GM23248 (cell line): ENCODE measurements at regions not wholly inside any gene's neighbourhood (a gene's known extent, or its start where the extent isn't known, plus 50 kb on each side); places are given as distances from the start of the nearest gene placed in this dataset.

Experiments
- DNase-seq: peaks from one replicate; pipeline ENCODE4 v3.0.0-alpha.2; 2015
- H2AFZ ChIP-seq: fragments of 200-600 bp; sonication (generic); 2 replicates; pipeline ENCODE4 v1.6.1; 2016; ENCODE audit warnings: antibody characterized with exemption
- H3F3A ChIP-seq: fragments of 200-600 bp; sonication (generic); 2 replicates; pipeline ENCODE4 v1.6.1; 2016; ENCODE audit warnings: mild to moderate bottlenecking, antibody characterized with exemption, mixed run types; ENCODE audit not compliant: insufficient read depth
- H3K27ac ChIP-seq: fragments of 200-600 bp; sonication (generic); 2 replicates; pipeline ENCODE4 v1.5.1; 2016; ENCODE audit warnings: mild to moderate bottlenecking
- H3K27me3 ChIP-seq: fragments of 200-600 bp; sonication (generic); replicated peaks from 2 replicates; pipeline ENCODE4 v1.6.1; 2016; ENCODE audit warnings: mild to moderate bottlenecking; ENCODE audit not compliant: insufficient read depth
- H3K36me3 ChIP-seq: fragments of 200-600 bp; sonication (generic); 2 replicates; pipeline ENCODE4 v1.6.1; 2016; ENCODE audit warnings: low read depth, mild to moderate bottlenecking
- H3K4me1 ChIP-seq: fragments of 200-600 bp; sonication (generic); 2 replicates; pipeline ENCODE4 v1.6.1; 2016; ENCODE audit warnings: mild to moderate bottlenecking; ENCODE audit not compliant: insufficient read depth
- H3K4me2 ChIP-seq: fragments of 200-600 bp; sonication (generic); one replicate; pipeline ENCODE4 v1.6.1; 2016; ENCODE audit warnings: mild to moderate bottlenecking; ENCODE audit not compliant: unreplicated experiment
- H3K4me3 ChIP-seq: fragments of 200-600 bp; sonication (generic); 2 replicates; pipeline ENCODE4 v1.5.1; 2016; ENCODE audit warnings: mild to moderate bottlenecking
- H3K79me2 ChIP-seq: fragments of 200-600 bp; sonication (generic); 2 replicates; pipeline ENCODE4 v1.6.1; 2016; ENCODE audit warnings: mild to moderate bottlenecking; ENCODE audit not compliant: insufficient read depth
- H3K9ac ChIP-seq: fragments of 200-600 bp; sonication (generic); 2 replicates; pipeline ENCODE4 v1.6.1; 2016; ENCODE audit warnings: mild to moderate bottlenecking
- H3K9me2 ChIP-seq: fragments of 200-600 bp; sonication (generic); 2 replicates; pipeline ENCODE4 v1.6.1; 2016; ENCODE audit warnings: mixed run types, mild to moderate bottlenecking, moderate library complexity; ENCODE audit not compliant: insufficient read depth
- H3K9me3 ChIP-seq: fragments of 200-600 bp; sonication (generic); one replicate; pipeline ENCODE4 v1.6.1; 2017; ENCODE audit warnings: low read depth
- H4K20me1 ChIP-seq: fragments of 200-600 bp; sonication (generic); 2 replicates; pipeline ENCODE4 v1.6.0; 2016; ENCODE audit not compliant: insufficient read depth
- EZH2 ChIP-seq: fragments of 200-600 bp; sonication (generic); IDR thresholded peaks from 2 replicates; pipeline ENCODE4 v1.6.1; 2018; ENCODE audit warnings: antibody characterized with exemption, mild to moderate bottlenecking; ENCODE audit not compliant: insufficient read depth, poor library complexity, severe bottlenecking
- EZH2phosphoT487 ChIP-seq: fragments of 200-600 bp; sonication (generic); IDR thresholded peaks from 2 replicates; pipeline ENCODE4 v1.6.1; 2018; ENCODE audit warnings: antibody characterized with exemption, moderate library complexity, mild to moderate bottlenecking, low read depth; ENCODE audit not compliant: insufficient read depth
- WGBS, 2 experiments: methylation state at CpG; one replicate each; pipeline ENCODE4 v1.1.6; 2015 to 2017; ENCODE audit warnings: low lambda C conversion rate in 2 of 2, low coverage in 1 of 2; ENCODE audit errors: missing lambda C conversion rate in 2 of 2; 5-methylcytosine and 5-hydroxymethylcytosine counted together
- in situ Hi-C: fragments of 300-500 bp; cut with MboI; formaldehyde crosslinking; loops from 2 replicates; pipeline ENCODE4 v1.15.0; 2020

- no peaks in the 10 kb centered on the region for H4K20me1 ChIP-seq
- no peaks in the 10 kb centered on the region for H3K36me3 ChIP-seq
- no peaks in the 10 kb centered on the region for H3K9me3 ChIP-seq
- H3K4me1 ChIP-seq: no peaks in the 10 kb centered on the region
- H3K79me2 ChIP-seq: no peaks in the 10 kb centered on the region
- H3K4me2 ChIP-seq: no peak overlapping the region
- H3K9me2 ChIP-seq: no peaks in the 10 kb centered on the region
- no peak overlapping the region for H3K4me3 ChIP-seq
- 0 out of 2 replicates have a peak, but pooled peaks cover under 1% of the 10 kb centered on the region for H3F3A ChIP-seq
- H3K9ac ChIP-seq: no peak overlapping the region
- no peak overlapping the region for H2AFZ ChIP-seq
- 52 to 57% methylated on average over 2 of the region's 2 CpGs for WGBS, 2 experiments
- in situ Hi-C loops: no loop called here
- TF ChIP-seq EZH2phosphoT487 (no peak), EZH2 (no peak)
- no peaks in the 10 kb centered on the region; the same call in 1 of the 2 replicates for H3K27me3 ChIP-seq
- H3K27ac ChIP-seq: no peak overlapping the region
- DNase-seq: no peak
Measured at GRCh38 chr5:72654231-72654630, 147.0 kb upstream of the ZNF366 start.

GRCh38 chr5:72653586-72653985 is 146.4 kb upstream of the ZNF366 start:
- Histone ChIP-seq H3K4me2 (no peak overlapping the region), H3K4me1 (no peaks in the 10 kb centered on the region), H4K20me1 (no peaks in the 10 kb centered on the region), H3K4me3 (no peak overlapping the region), H2AFZ (no peak overlapping the region), H3K79me2 (no peaks in the 10 kb centered on the region), H3K9me3 (no peaks in the 10 kb centered on the region), H3K27me3 (no peaks in the 10 kb centered on the region; the same call in 1 of the 2 replicates), H3K9me2 (no peaks in the 10 kb centered on the region), H3K36me3 (no peaks in the 10 kb centered on the region), H3K27ac (no peak overlapping the region), H3F3A (0 out of 2 replicates have a peak, but pooled peaks cover 3% of the 10 kb centered on the region), H3K9ac (no peak overlapping the region)
- in situ Hi-C loops: no loop called here
- WGBS, 2 experiments: 23 to 31% methylated on average over 2 of the region's 2 CpGs
- no peak for TF ChIP-seq EZH2
- no peak for TF ChIP-seq EZH2phosphoT487
- DNase-seq: no peak

- Histone ChIP-seq H3K36me3 (no peaks in the 10 kb centered on the region), H3K9me2 (no peaks in the 10 kb centered on the region), H3K4me2 (no peak overlapping the region), H3K4me3 (no peak overlapping the region), H3K27ac (no peak overlapping the region), H3K79me2 (no peaks in the 10 kb centered on the region), H3K9ac (no peak overlapping the region), H3K27me3 (no peaks in the 10 kb centered on the region), H3K4me1 (no peaks in the 10 kb centered on the region), H2AFZ (no peak overlapping the region), H4K20me1 (no peaks in the 10 kb centered on the region), H3F3A (0 out of 2 replicates have a peak, but pooled peaks cover 3% of the 10 kb centered on the region), H3K9me3 (no peaks in the 10 kb centered on the region)
- DNase-seq: no peak
- in situ Hi-C loops: no loop called here
- TF ChIP-seq EZH2phosphoT487 (no peak), EZH2 (no peak)
Measured at GRCh38 chr5:72651779-72652178, 144.6 kb upstream of the ZNF366 start.

- Histone ChIP-seq H3K4me1 (no peaks in the 10 kb centered on the region), H3K9ac (no peak overlapping the region), H3F3A (0 out of 2 replicates have a peak, but pooled peaks cover 3% of the 10 kb centered on the region), H3K27ac (no peak overlapping the region), H3K4me2 (no peak overlapping the region), H3K4me3 (no peak overlapping the region), H3K27me3 (no peaks in the 10 kb centered on the region), H3K9me3 (no peaks in the 10 kb centered on the region), H3K36me3 (no peaks in the 10 kb centered on the region), H4K20me1 (no peaks in the 10 kb centered on the region), H3K79me2 (no peaks in the 10 kb centered on the region), H3K9me2 (no peaks in the 10 kb centered on the region), H2AFZ (no peak overlapping the region)
- no peak for DNase-seq
- 89 to 91% methylated on average over 8 of the region's 8 CpGs for WGBS, 2 experiments
- in situ Hi-C loops: no loop called here
- no peak for TF ChIP-seq EZH2
Measured at GRCh38 chr5:72651109-72651508, 143.9 kb upstream of the ZNF366 start.

GRCh38 chr5:72649449-72649848 is 142.2 kb upstream of the ZNF366 start:
- Histone ChIP-seq H3K4me3 (no peak overlapping the region), H3K27ac (no peak overlapping the region), H3K9ac (no peak overlapping the region), H3K4me2 (no peak overlapping the region), H4K20me1 (no peaks in the 10 kb centered on the region), H3K4me1 (no peaks in the 10 kb centered on the region), H3K36me3 (no peaks in the 10 kb centered on the region), H3K27me3 (no peaks in the 10 kb centered on the region), H3F3A (0 out of 2 replicates have a peak, but pooled peaks cover 3% of the 10 kb centered on the region), H3K9me2 (no peaks in the 10 kb centered on the region), H3K79me2 (no peaks in the 10 kb centered on the region), H3K9me3 (no peaks in the 10 kb centered on the region), H2AFZ (no peak overlapping the region)
- in situ Hi-C loops: no loop called here
- no peak for TF ChIP-seq EZH2phosphoT487
- TF ChIP-seq EZH2: no peak
- DNase-seq: peak; percentile 46
- 61 to 62% methylated on average over 7 of the region's 7 CpGs for WGBS, 2 experiments
